ENCODE measurements at regions not wholly inside any gene's neighbourhood (a gene's known extent, or its start where the extent isn't known, plus 50 kb on each side); places are given as distances from the start of the nearest gene placed in this dataset.

DNA sequence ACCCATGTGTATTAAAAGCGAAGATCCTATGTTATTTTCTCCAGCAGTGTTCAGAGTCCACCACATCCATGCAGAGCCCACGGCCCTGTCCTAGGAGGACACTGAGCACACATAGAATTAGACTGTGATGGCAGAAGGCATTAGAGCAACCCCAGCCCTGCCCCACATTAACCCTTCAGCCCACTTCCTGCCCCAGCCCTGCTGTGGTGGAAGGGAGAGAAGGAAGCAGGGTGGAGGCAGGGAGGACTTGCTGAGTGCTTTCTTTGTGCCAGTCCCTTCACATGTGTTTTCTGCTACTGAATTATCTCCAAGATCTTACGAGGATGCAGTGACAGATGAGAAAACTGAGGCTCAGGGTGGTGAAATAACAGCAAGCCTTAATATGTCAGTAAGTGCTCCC is 339.0 kb downstream of the SMAD2 start:
- H3K27me3 ChIP-seq (ENCODE audit: control insufficient read depth in 2 of 2, insufficient read depth in 2 of 2, low read length in 2 of 2), result peaks cover 0 to 2% of the 10 kb centered on the region in 2 experiments
- H3K4me2 ChIP-seq (ENCODE audit: insufficient read depth, low read length), result no peak overlapping the region
- dilution Hi-C loops (cut with MboI; ENCODE audit: extremely low pct_ligation_motif_present, low sequenced_read_pairs), result no loop called here
- intact Hi-C loops (cut with micrococcal nuclease), result no loop called here
- FAIRE-seq (no peak), DNase-seq (ENCODE audit: low read depth, low spot score) (no peak)
- ChIA-PET POLR2A (no interaction called here), CTCF (no interaction called here)
- no peak overlapping the region for H3K4me3 ChIP-seq (replicated peaks in 1 of 3; ENCODE audit: insufficient read depth in 1 of 3, low read depth in 1 of 3, low read length in 3 of 3)
- no peaks in the 10 kb centered on the region for H3K9me3 ChIP-seq (replicated peaks; ENCODE audit: control insufficient read depth, insufficient read depth, low read length)
- no peak overlapping the region for H3K27ac ChIP-seq (ENCODE audit: insufficient read depth, low read depth, low read length)
- BruUV-seq (replicated peaks), result no TSS peak
- no peaks in the 10 kb centered on the region for H4K20me1 ChIP-seq (replicated peaks; ENCODE audit: control insufficient read depth, extremely low read depth, insufficient read depth, low read length)
- H2AFZ ChIP-seq (ENCODE audit: low read depth, low read length), result no peak overlapping the region
- no peaks in the 10 kb centered on the region for H3K79me2 ChIP-seq (ENCODE audit: control insufficient read depth, insufficient read depth, low read length)
- no peaks in the 10 kb centered on the region for H3K9me1 ChIP-seq (replicated peaks; ENCODE audit: control insufficient read depth, extremely low read depth, insufficient read depth, low read length)
- TF ChIP-seq CTCF (IDR thresholded peaks at IDR 0.05; ENCODE audit: extremely low read depth in 1 of 2, insufficient read depth in 1 of 2, low read depth in 1 of 2, low read length in 2 of 2) (no peak), POLR2A (IDR thresholded peaks at IDR 0.05; ENCODE audit: low read depth, low read length) (no peak), FOS (IDR thresholded peaks at IDR 0.05; ENCODE audit: borderline replicate concordance, insufficient read depth, low read length) (no peak), MYC (IDR thresholded peaks at IDR 0.05; ENCODE audit: low read depth, low read length) (no peak), POLR2AphosphoS5 (IDR thresholded peaks at IDR 0.05; ENCODE audit: insufficient read depth, low read depth, low read length) (no peak)
- H3K4me1 ChIP-seq (ENCODE audit: control insufficient read depth, extremely low read depth, insufficient read depth, low read length), result no peaks in the 10 kb centered on the region
- H3K9ac ChIP-seq (replicated peaks; ENCODE audit: extremely low read depth, insufficient read depth, low read length), result no peak overlapping the region
- H3K36me3 ChIP-seq (ENCODE audit: control insufficient read depth in 2 of 2, extremely low read depth in 1 of 2, insufficient read depth in 2 of 2, low read length in 2 of 2), result no peaks in the 10 kb centered on the region

GRCh38 chr18:47587587-47587986 is 336.1 kb upstream of the SKOR2 start:
- POLR2A ChIA-PET, result no interaction called here
- intact Hi-C loops (cut with micrococcal nuclease) (no loop called here), dilution Hi-C loops (cut with MboI; ENCODE audit: extremely low pct_ligation_motif_present, low sequenced_read_pairs) (no loop called here)
- Histone ChIP-seq H3K4me1 (ENCODE audit: control insufficient read depth, extremely low read depth, insufficient read depth, low read length) (no peaks in the 10 kb centered on the region), H3K27me3 (ENCODE audit: control insufficient read depth in 2 of 2, insufficient read depth in 2 of 2, low read length in 2 of 2) (no peaks in the 10 kb centered on the region), H2AFZ (ENCODE audit: low read depth, low read length) (no peak overlapping the region), H3K79me2 (ENCODE audit: control insufficient read depth, insufficient read depth, low read length) (no peaks in the 10 kb centered on the region), H3K9me1 (replicated peaks; ENCODE audit: control insufficient read depth, extremely low read depth, insufficient read depth, low read length) (no peaks in the 10 kb centered on the region), H3K4me2 (ENCODE audit: insufficient read depth, low read length) (no peak overlapping the region), H3K4me3 (replicated peaks in 1 of 3; ENCODE audit: insufficient read depth in 1 of 3, low read depth in 1 of 3, low read length in 3 of 3) (no peak overlapping the region), H3K27ac (ENCODE audit: insufficient read depth, low read depth, low read length) (no peak overlapping the region), H4K20me1 (replicated peaks; ENCODE audit: control insufficient read depth, extremely low read depth, insufficient read depth, low read length) (no peaks in the 10 kb centered on the region), H3K9me3 (replicated peaks; ENCODE audit: control insufficient read depth, insufficient read depth, low read length) (no peaks in the 10 kb centered on the region), H3K36me3 (ENCODE audit: control insufficient read depth in 2 of 2, extremely low read depth in 1 of 2, insufficient read depth in 2 of 2, low read length in 2 of 2) (no peaks in the 10 kb centered on the region), H3K9ac (replicated peaks; ENCODE audit: extremely low read depth, insufficient read depth, low read length) (no peak overlapping the region)
- DNase-seq (ENCODE audit: low read depth, low spot score) (no peak), FAIRE-seq (no peak)
- no peak for TF ChIP-seq FOS (IDR thresholded peaks at IDR 0.05; ENCODE audit: borderline replicate concordance, insufficient read depth, low read length)
- no peak for TF ChIP-seq POLR2A (IDR thresholded peaks at IDR 0.05; ENCODE audit: low read depth, low read length)
- TF ChIP-seq MAX (IDR thresholded peaks at IDR 0.05; ENCODE audit: insufficient read depth, insufficient read length), result no peak
- no peak for TF ChIP-seq GATA2 (IDR thresholded peaks at IDR 0.05; ENCODE audit: insufficient read depth, insufficient read length, low read depth, low read length)
- TF ChIP-seq POLR2AphosphoS5 (IDR thresholded peaks at IDR 0.05; ENCODE audit: insufficient read depth, low read depth, low read length), result no peak
- TF ChIP-seq MYC (IDR thresholded peaks at IDR 0.05; ENCODE audit: low read depth, low read length), result no peak
- TF ChIP-seq EZH2 (IDR thresholded peaks at IDR 0.05; ENCODE audit: borderline replicate concordance, low read depth, low read length, severe bottlenecking), result no peak
- no peak for TF ChIP-seq JUN (IDR thresholded peaks at IDR 0.05; ENCODE audit: borderline replicate concordance, insufficient read depth, insufficient read length, low read depth)
- TF ChIP-seq CTCF (IDR thresholded peaks at IDR 0.05; ENCODE audit: extremely low read depth in 1 of 2, insufficient read depth in 1 of 2, low read depth in 1 of 2, low read length in 2 of 2), result no peak
- CTCF ChIA-PET, result no interaction called here
- no TSS peak for BruUV-seq (replicated peaks)
